HG03066 (cell line): ENCODE measurements at regions not wholly inside any gene's neighbourhood (a gene's known extent, or its start where the extent isn't known, plus 50 kb on each side); places are given as distances from the start of the nearest gene placed in this dataset.

ENCODE experiments used
- ATAC-seq: cut with Tn5 transposase; IDR thresholded peaks from one replicate; pipeline ENCODE4 v1.9.1; 2021; ENCODE audit warnings: low read depth; ENCODE audit not compliant: unreplicated experiment

- no peak for ATAC-seq
Observed at GRCh38 chr4:20504146-20504545, 196.1 kb upstream of the PACRGL start.

GRCh38 chr4:20505927-20506326 lies 194.3 kb upstream of the PACRGL start:
- no peak for ATAC-seq

GRCh38 chr4:20506827-20507226 lies 193.4 kb upstream of the PACRGL start:
- no peak for ATAC-seq

GRCh38 chr4:20509315-20509714 lies 190.9 kb upstream of the PACRGL start:
- ATAC-seq, result no peak

- ATAC-seq, result no peak
Observed at GRCh38 chr4:20512033-20512792, 188.0 kb upstream of the PACRGL start.

GRCh38 chr4:20512985-20513384 lies 187.3 kb upstream of the PACRGL start:
- ATAC-seq, result no peak

GRCh38 chr4:20520901-20521300 lies 179.4 kb upstream of the PACRGL start:
- ATAC-seq, result no peak

GRCh38 chr4:20528508-20528907 lies 171.8 kb upstream of the PACRGL start:
- ATAC-seq, result no peak

- ATAC-seq, result no peak
Observed at GRCh38 chr4:20529691-20530090, 170.6 kb upstream of the PACRGL start.

GRCh38 chr4:20532116-20532790 lies 168.0 kb upstream of the PACRGL start:
- ATAC-seq, result no peak

- ATAC-seq, result no peak
Observed at GRCh38 chr4:20532871-20533870, 167.1 kb upstream of the PACRGL start.

- no peak for ATAC-seq
Observed at GRCh38 chr4:20538905-20539304, 161.4 kb upstream of the PACRGL start.

GRCh38 chr4:20543131-20543530 lies 157.1 kb upstream of the PACRGL start:
- no peak for ATAC-seq

GRCh38 chr4:20544645-20545044 lies 155.6 kb upstream of the PACRGL start:
- no peak for ATAC-seq

GRCh38 chr4:20552004-20552403 lies 148.3 kb upstream of the PACRGL start:
- ATAC-seq, result no peak

- ATAC-seq, result no peak
Observed at GRCh38 chr4:20554134-20554533, 146.1 kb upstream of the PACRGL start.

- no peak for ATAC-seq
Observed at GRCh38 chr4:20565075-20565721, 135.1 kb upstream of the PACRGL start.

GRCh38 chr4:20570981-20571715 lies 129.1 kb upstream of the PACRGL start:
- no peak for ATAC-seq

GRCh38 chr4:20572976-20573375 lies 127.3 kb upstream of the PACRGL start:
- ATAC-seq, result no peak

- no peak for ATAC-seq
Observed at GRCh38 chr4:20574986-20575385, 125.3 kb upstream of the PACRGL start.
